Astrocyte (in vitro differentiated cells and primary cell): ENCODE measurements at regions not wholly inside any gene's neighbourhood (a gene's known extent, or its start where the extent isn't known, plus 50 kb on each side); places are given as distances from the start of the nearest gene placed in this dataset.

Experiments
- CTCF ChIP-seq: IDR thresholded peaks from 2 replicates; pipeline ENCODE4 v1.5.1; 2011; ENCODE audit warnings: low read depth, mild to moderate bottlenecking, inconsistent platforms, low read length, moderate library complexity; ENCODE audit not compliant: insufficient read depth
- EZH2 ChIP-seq: IDR thresholded peaks from 2 replicates; pipeline ENCODE4 v1.6.1; 2012; ENCODE audit warnings: mild to moderate bottlenecking, low read length, inconsistent platforms; ENCODE audit not compliant: insufficient read depth

GRCh38 chr16:5385115-5385514 is 287.5 kb upstream of the EEF2KMT start:
- TF ChIP-seq CTCF (no peak), EZH2 (no peak)
